ENCODE measurements at regions not wholly inside any gene's neighbourhood (a gene's known extent, or its start where the extent isn't known, plus 50 kb on each side); places are given as distances from the start of the nearest gene placed in this dataset.

- TF ChIP-seq CTCF (IDR thresholded peaks at IDR 0.05; ENCODE audit: insufficient read depth, low read depth, low read length) (no peak), EZH2 (IDR thresholded peaks at IDR 0.05; ENCODE audit: insufficient read depth, low read length) (no peak)
These were observed 2638.2 kb downstream of the PCDH9 start for GRCh38 chr13:64591971-64592370.

Measured in astrocyte (in vitro differentiated cells and primary cell).